Mesothelial cell of epicardium (in vitro differentiated cells): ENCODE measurements at regions not wholly inside any gene's neighbourhood (a gene's known extent, or its start where the extent isn't known, plus 50 kb on each side); places are given as distances from the start of the nearest gene placed in this dataset.
A peak's percentile ranks its signal among the peaks of the same experiment; 100 is the strongest.

Experiments used
- DNase-seq, 2 experiments: peaks; one replicate each; pipeline ENCODE4 v3.0.0; 2021; ENCODE audit warnings: low spot score in 2 of 2; ENCODE audit not compliant: unreplicated experiment in 2 of 2
- H3K27ac Mint-ChIP-seq: 2 replicates; pipeline ENCODE4 v1.8.0; 2021; ENCODE audit warnings: mixed read lengths
- H3K27me3 Mint-ChIP-seq: 2 replicates; pipeline ENCODE4 v1.8.0; 2021; ENCODE audit warnings: low read depth, mixed read lengths
- H3K36me3 Mint-ChIP-seq: 2 replicates; pipeline ENCODE4 v1.8.0; 2021; ENCODE audit warnings: mixed read lengths
- H3K4me1 Mint-ChIP-seq: 2 replicates; pipeline ENCODE4 v1.8.0; 2021; ENCODE audit warnings: mixed read lengths
- H3K4me3 Mint-ChIP-seq: 2 replicates; pipeline ENCODE4 v1.8.0; 2021; ENCODE audit warnings: mild to moderate bottlenecking, moderate library complexity, mixed read lengths
- H3K9me3 Mint-ChIP-seq: 2 replicates; pipeline ENCODE4 v1.8.0; 2021; ENCODE audit warnings: mixed read lengths
- CTCF ChIP-seq: fragments of 200-600 bp; sonication (generic); IDR thresholded peaks from one replicate; pipeline ENCODE4 v1.5.0; 2021; ENCODE audit warnings: antibody characterized with exemption; ENCODE audit not compliant: unreplicated experiment

GRCh38 chr10:129030996-129031843, 435.8 kb upstream of the MGMT start:
- peak; percentile 70 for TF ChIP-seq CTCF
- H3K27ac Mint-ChIP-seq: no peak overlapping the region
- no peaks in the 10 kb centered on the region for H3K9me3 Mint-ChIP-seq
- H3K4me1 Mint-ChIP-seq: peaks cover 8% of the 10 kb centered on the region
- H3K27me3 Mint-ChIP-seq: peaks cover 54% of the 10 kb centered on the region
- H3K4me3 Mint-ChIP-seq: no peak overlapping the region
- no peaks in the 10 kb centered on the region for H3K36me3 Mint-ChIP-seq
- DNase-seq: peak; percentile 59 to 85

DNA sequence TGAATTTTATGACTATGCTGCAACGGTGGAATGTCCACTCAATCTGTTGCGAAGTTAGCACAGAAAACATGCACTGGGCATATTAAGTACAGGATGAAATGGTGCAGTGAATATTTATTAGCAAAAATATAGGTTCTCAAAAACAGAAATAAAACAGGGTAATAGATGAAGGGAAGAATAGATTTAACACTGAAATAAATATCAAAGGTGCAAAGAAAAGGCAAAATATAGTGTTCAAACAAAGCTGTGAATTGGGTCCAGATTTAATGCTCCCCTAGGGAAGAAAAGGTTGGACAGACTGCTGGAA, 435.2 kb upstream of the MGMT start:
- no peak overlapping the region for H3K4me3 Mint-ChIP-seq
- no peak for DNase-seq

GRCh38 chr10:129032372-129033313, 434.4 kb upstream of the MGMT start:
- TF ChIP-seq CTCF: no peak
- Mint-ChIP-seq H3K27me3 (peaks cover 54% of the 10 kb centered on the region), H3K27ac (no peak overlapping the region), H3K4me3 (no peak overlapping the region), H3K9me3 (no peaks in the 10 kb centered on the region), H3K4me1 (peaks cover 8% of the 10 kb centered on the region), H3K36me3 (no peaks in the 10 kb centered on the region)
- no peak for DNase-seq

More for the DNA sequence above, 435.2 kb upstream of the MGMT start:
- peaks cover 54% of the 10 kb centered on the region for H3K27me3 Mint-ChIP-seq
- no peak overlapping the region for H3K27ac Mint-ChIP-seq
- H3K36me3 Mint-ChIP-seq: no peaks in the 10 kb centered on the region
- TF ChIP-seq CTCF: no peak
- peaks cover 8% of the 10 kb centered on the region for H3K4me1 Mint-ChIP-seq
- H3K9me3 Mint-ChIP-seq: no peaks in the 10 kb centered on the region

- Mint-ChIP-seq H3K9me3 (no peaks in the 10 kb centered on the region), H3K27me3 (peaks cover 52% of the 10 kb centered on the region), H3K4me3 (no peak overlapping the region), H3K36me3 (no peaks in the 10 kb centered on the region), H3K27ac (no peak overlapping the region), H3K4me1 (peaks cover 7% of the 10 kb centered on the region)
- TF ChIP-seq CTCF: no peak
- no peak for DNase-seq
Observed at GRCh38 chr10:129033340-129033739, 433.7 kb upstream of the MGMT start.

DNA sequence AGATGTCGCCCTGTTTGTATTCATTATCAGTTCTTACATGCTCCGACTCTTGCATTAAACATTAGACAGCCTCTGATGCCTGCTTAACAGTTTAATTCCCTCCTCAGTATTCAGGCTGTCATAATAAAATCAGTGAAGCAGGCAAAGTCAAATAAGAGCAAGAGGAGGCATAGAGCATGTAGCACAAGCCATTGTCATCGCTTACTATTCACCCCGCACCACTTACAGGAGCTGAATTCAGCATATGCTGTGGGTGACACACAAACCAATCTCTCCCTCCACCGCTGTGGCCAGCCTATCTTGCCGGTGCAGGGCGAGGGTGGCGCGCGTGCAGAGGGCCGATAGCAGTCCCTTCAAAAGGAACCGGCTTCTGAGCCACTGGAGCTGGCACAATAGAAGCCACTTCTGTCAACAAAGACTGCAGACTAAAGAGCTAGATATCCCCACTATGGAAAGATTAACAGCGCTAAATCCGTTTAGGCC, 433.2 kb upstream of the MGMT start:
- Mint-ChIP-seq H3K9me3 (no peaks in the 10 kb centered on the region), H3K4me1 (peaks cover 12% of the 10 kb centered on the region), H3K27ac (no peak overlapping the region), H3K36me3 (no peaks in the 10 kb centered on the region), H3K4me3 (no peak overlapping the region), H3K27me3 (peaks cover 51% of the 10 kb centered on the region)
- no peak for DNase-seq
- TF ChIP-seq CTCF: no peak
